Lung (tissue), 11 donors: ENCODE measurements at regions not wholly inside any gene's neighbourhood (a gene's known extent, or its start where the extent isn't known, plus 50 kb on each side); places are given as distances from the start of the nearest gene placed in this dataset.

Experiments used
- ATAC-seq: fragments of 200-7000 bp; cut with Tn5 transposase; one replicate; pipeline ENCODE4 v1.9.1; 2020; ENCODE audit warnings: moderate number of reproducible peaks; ENCODE audit not compliant: insufficient read depth, low FRiP score
- DNase-seq, 3 donors: peaks; one replicate each; pipeline ENCODE4 v3.0.0-alpha.2; 2013 to 2017
- H3K27ac ChIP-seq, 2 donors: one replicate each; pipeline ENCODE4 v1.5.1; 2013; ENCODE audit warnings: mild to moderate bottlenecking in 2 of 2, moderate library complexity in 2 of 2, control low read depth in 1 of 2, inconsistent platforms in 1 of 2, low read depth in 1 of 2, low read length in 1 of 2
- H3K27me3 ChIP-seq, 3 donors: one replicate each; pipeline ENCODE4 v1.5.1; 2013; ENCODE audit warnings: low read length in 2 of 3; ENCODE audit not compliant: control insufficient read depth in 3 of 3, insufficient read depth in 3 of 3
- H3K36me3 ChIP-seq, 4 donors: one replicate each; pipeline ENCODE4 v1.5.1; 2013; ENCODE audit warnings: low read length in 4 of 4, mild to moderate bottlenecking in 1 of 4, moderate library complexity in 1 of 4; ENCODE audit not compliant: control insufficient read depth in 4 of 4, insufficient read depth in 4 of 4
- H3K4me1 ChIP-seq, 5 donors: one replicate each; pipeline ENCODE4 v1.5.1; 2013; ENCODE audit warnings: low read length in 5 of 5, mild to moderate bottlenecking in 2 of 5, moderate library complexity in 1 of 5; ENCODE audit not compliant: control insufficient read depth in 5 of 5, insufficient read depth in 5 of 5
- H3K4me3 ChIP-seq: one replicate; pipeline ENCODE4 v1.5.1; 2013; ENCODE audit warnings: mild to moderate bottlenecking, control low read depth, moderate library complexity
- H3K9ac ChIP-seq, 2 donors: one replicate each; pipeline ENCODE4 v1.5.1; 2013; ENCODE audit warnings: low read length in 2 of 2, control low read depth in 1 of 2; ENCODE audit not compliant: insufficient read depth in 1 of 2
- H3K9me3 ChIP-seq, 4 donors: one replicate each; pipeline ENCODE4 v1.5.1; 2013; ENCODE audit warnings: low read length in 3 of 4, mild to moderate bottlenecking in 1 of 4, moderate library complexity in 1 of 4; ENCODE audit not compliant: control insufficient read depth in 4 of 4, insufficient read depth in 3 of 4
- WGBS, 2 donors: extraction: QIAGEN DNeasy Blood & Tissue Kit; methylation state at CpG; one replicate each; pipeline ENCODE4 v1.1.7; 2013; 5-methylcytosine and 5-hydroxymethylcytosine counted together
- TF ChIP-seq, protein P1 (sequence below): IDR thresholded peaks from 2 replicates; pipeline ENCODE4 v1.5.1; 2012; ENCODE audit warnings: mild to moderate bottlenecking; ENCODE audit errors: control extremely low read depth, extremely low read depth
- donor health status: control.
- donor health status: control.
- donor health status: Bipolar disorder and iron deficiency.
- donor health status: healthy.
- donor health status: DM: yes; HTN: yes; CAD: no.

DNA sequence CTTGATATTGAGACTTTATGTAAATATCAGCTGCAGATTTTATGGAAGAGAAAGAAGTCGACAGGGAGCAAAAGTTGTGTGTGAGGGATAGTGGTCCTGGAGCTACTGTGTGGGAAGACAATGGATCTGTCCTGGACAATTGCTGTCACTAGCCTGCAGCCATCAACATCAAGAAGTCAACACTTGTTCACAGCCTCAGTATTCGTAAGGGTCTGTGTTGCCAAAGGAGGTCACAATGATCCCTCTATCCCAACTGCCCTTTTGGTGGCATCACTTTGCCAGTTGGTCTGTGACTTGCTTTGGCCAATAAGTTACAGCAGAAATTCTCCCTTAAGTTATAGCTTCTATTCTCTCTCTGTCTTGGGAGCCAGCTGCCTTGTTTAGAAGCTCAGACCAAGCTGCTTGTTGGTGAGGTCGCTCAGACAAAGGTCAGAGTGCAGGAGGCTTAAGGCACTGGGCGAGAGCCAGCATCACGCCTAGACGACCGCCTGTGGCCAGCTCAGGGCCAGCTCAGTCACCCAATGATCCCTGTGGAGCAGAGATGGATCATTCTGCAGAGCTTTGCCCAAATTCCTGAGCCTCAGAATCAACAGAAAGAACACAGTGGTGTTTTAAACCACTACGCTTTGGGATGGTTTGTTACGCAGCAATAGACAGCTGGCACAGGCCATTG is 134.9 kb downstream of the RHOU start:
- 92 to 95% methylated on average over 9 of the region's 9 CpGs for WGBS, 2 donors
- no peaks in the 10 kb centered on the region for H3K9me3 ChIP-seq
- no peak overlapping the region for H3K27ac ChIP-seq
- no peaks in the 10 kb centered on the region for H3K36me3 ChIP-seq
- DNase-seq (no peak), ATAC-seq (no peak)
- H3K4me3 ChIP-seq, result no peak overlapping the region
- TF ChIP-seq, protein P1, sequence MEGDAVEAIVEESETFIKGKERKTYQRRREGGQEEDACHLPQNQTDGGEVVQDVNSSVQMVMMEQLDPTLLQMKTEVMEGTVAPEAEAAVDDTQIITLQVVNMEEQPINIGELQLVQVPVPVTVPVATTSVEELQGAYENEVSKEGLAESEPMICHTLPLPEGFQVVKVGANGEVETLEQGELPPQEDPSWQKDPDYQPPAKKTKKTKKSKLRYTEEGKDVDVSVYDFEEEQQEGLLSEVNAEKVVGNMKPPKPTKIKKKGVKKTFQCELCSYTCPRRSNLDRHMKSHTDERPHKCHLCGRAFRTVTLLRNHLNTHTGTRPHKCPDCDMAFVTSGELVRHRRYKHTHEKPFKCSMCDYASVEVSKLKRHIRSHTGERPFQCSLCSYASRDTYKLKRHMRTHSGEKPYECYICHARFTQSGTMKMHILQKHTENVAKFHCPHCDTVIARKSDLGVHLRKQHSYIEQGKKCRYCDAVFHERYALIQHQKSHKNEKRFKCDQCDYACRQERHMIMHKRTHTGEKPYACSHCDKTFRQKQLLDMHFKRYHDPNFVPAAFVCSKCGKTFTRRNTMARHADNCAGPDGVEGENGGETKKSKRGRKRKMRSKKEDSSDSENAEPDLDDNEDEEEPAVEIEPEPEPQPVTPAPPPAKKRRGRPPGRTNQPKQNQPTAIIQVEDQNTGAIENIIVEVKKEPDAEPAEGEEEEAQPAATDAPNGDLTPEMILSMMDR, result no peak
- H3K4me1 ChIP-seq, result peaks cover 0 to 39% (median 16%) of the 10 kb centered on the region in 5 donors
- peak overlapping the region in 1 of 2 donors; percentile 26 for H3K9ac ChIP-seq
- H3K27me3 ChIP-seq, result no peaks in the 10 kb centered on the region

DNA sequence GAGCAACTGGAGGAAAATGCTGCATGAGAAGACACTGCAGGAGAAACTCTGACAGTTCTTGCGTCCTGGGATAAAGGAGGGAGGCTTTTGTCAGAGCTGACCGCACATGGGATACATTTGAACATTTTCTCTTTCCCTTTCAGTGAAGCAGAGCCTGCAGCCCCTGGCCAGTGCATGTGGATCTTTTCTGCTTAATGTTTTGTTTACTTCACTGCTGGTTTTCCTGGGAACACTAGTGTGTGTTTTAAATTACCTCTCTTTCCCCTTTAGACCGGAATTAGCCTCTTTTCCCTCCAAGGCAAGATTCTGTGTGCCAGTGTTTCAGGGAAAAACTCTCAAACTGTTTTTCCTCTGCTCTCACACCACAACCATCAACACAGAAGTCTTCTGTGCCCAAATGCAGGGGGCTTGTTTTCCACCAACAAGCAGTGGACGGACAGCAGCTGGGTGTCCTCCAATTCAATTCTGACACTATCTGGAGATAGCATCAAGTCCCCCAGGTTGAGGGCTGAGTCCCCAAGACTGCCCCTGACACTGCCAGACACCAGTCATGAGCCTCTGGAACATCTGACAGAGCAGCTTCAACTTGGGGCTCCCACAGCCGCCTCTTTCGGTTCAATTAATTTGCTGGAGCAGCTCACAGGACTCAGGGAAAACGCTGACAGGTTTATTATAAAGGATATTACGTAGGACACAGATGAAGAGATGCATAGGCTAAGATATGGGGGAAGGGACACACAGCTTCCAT is 136.2 kb downstream of the RHOU start:
- peak overlapping the region in 1 of 2 donors; percentile 42 for H3K9ac ChIP-seq
- H3K9me3 ChIP-seq, result no peaks in the 10 kb centered on the region
- H3K27me3 ChIP-seq, result no peaks in the 10 kb centered on the region
- peaks cover 0 to 45% (median 13%) of the 10 kb centered on the region in 5 donors for H3K4me1 ChIP-seq
- no peak overlapping the region for H3K27ac ChIP-seq
- TF ChIP-seq, protein P1, result no peak
- ATAC-seq (no peak), DNase-seq (peak; percentile 37 to 80 (median 78))
- H3K4me3 ChIP-seq, result no peak overlapping the region
- no peaks in the 10 kb centered on the region for H3K36me3 ChIP-seq
- WGBS, 2 donors, result 79 to 86% methylated on average over 8 of the region's 8 CpGs

DNA sequence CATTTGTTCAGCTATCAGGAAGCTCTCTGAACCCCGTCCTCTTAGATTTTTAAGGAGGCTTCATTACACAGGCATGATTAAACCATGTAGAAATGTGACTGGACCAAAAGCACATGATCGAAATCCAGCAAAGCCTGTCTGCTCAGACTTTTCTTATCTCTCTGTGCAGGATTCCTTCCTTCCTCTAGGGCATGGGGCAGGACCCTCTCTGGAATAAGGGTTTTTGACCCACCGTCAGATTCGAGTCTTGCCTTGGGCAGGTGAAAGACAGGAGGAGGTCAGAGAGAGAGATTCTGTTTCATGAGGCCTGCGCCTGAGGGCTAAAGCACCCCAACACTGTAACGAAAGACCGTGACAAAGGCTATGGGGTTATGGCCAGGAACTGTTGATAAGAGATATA is 136.8 kb downstream of the RHOU start:
- WGBS, 2 donors, result 69 to 79% methylated on average over 7 of the region's 7 CpGs

More for the DNA sequence above, 136.8 kb downstream of the RHOU start:
- Histone ChIP-seq H3K27me3 (no peaks in the 10 kb centered on the region), H3K4me3 (no peak overlapping the region), H3K36me3 (no peaks in the 10 kb centered on the region), H3K9me3 (no peaks in the 10 kb centered on the region), H3K27ac (no peak overlapping the region), H3K9ac (peak overlapping the region in 1 of 2 donors; percentile 42), H3K4me1 (peaks cover 0 to 44% (median 7%) of the 10 kb centered on the region in 5 donors)
- ATAC-seq (no peak), DNase-seq (no peak)
- TF ChIP-seq, protein P1, result no peak
